Peyer's patch (tissue), 4 donors: ENCODE measurements at regions not wholly inside any gene's neighbourhood (a gene's known extent, or its start where the extent isn't known, plus 50 kb on each side); places are given as distances from the start of the nearest gene placed in this dataset.

Experiments
- POLR2A ChIP-seq, 2 donors: fragments of 450-650 bp; IDR thresholded peaks; one replicate each; pipeline ENCODE4 v1.5.1; 2017; ENCODE audit warnings: antibody characterized with exemption in 2 of 2, mild to moderate bottlenecking in 2 of 2, moderate library complexity in 2 of 2
- TF ChIP-seq, protein P1 (sequence below), 6 experiments: fragments of 450-650 bp in 4 of 6; fragments of 200-600 bp in 2 of 6; sonication (generic) in 1 of 6; IDR thresholded peaks; one replicate each; pipeline ENCODE4 v1.5.1; 2017 to 2019; ENCODE audit warnings: antibody characterized with exemption in 6 of 6, mild to moderate bottlenecking in 3 of 6, moderate library complexity in 1 of 6

DNA sequence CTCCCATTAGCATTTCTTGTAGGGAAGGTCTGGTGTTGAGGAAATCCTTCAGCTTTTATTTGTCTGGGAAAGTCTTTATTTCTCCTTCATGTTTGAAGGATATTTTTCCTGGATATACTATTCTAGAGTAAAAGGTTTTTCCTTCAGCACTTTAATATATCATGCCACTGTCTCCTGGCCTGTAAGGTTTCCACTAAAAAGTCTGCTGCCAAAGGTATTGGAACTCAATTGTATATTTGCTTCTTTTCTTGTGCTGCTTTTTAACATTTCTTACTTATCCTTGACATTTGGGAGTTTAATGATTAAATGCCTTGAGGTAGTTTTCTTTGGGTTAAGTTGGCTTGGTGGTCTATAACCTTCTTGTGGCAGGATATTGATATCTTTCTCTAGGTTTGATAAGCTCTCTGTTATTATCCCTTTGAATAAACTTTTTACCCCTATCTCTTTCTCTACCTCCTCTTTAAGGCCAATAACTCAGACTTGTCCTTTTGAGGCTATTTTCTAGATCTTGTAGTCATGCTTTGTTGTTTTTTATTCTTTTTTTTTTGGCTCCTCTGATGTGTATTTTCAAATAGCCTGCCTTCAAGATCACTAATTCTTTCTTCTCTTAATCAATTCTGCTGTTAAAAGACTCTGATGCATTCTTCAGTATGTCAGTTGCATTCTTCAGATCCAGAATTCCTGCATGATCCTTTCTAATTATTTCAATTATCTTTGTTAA lies 225.0 kb upstream of the ZNF217 start:
- TF ChIP-seq, protein P1, sequence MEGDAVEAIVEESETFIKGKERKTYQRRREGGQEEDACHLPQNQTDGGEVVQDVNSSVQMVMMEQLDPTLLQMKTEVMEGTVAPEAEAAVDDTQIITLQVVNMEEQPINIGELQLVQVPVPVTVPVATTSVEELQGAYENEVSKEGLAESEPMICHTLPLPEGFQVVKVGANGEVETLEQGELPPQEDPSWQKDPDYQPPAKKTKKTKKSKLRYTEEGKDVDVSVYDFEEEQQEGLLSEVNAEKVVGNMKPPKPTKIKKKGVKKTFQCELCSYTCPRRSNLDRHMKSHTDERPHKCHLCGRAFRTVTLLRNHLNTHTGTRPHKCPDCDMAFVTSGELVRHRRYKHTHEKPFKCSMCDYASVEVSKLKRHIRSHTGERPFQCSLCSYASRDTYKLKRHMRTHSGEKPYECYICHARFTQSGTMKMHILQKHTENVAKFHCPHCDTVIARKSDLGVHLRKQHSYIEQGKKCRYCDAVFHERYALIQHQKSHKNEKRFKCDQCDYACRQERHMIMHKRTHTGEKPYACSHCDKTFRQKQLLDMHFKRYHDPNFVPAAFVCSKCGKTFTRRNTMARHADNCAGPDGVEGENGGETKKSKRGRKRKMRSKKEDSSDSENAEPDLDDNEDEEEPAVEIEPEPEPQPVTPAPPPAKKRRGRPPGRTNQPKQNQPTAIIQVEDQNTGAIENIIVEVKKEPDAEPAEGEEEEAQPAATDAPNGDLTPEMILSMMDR (IDR thresholded peaks at IDR 0.05), result no peak
- TF ChIP-seq POLR2A (IDR thresholded peaks at IDR 0.05), result no peak
